Neural cell (in vitro differentiated cells): ENCODE measurements at regions not wholly inside any gene's neighbourhood (a gene's known extent, or its start where the extent isn't known, plus 50 kb on each side); places are given as distances from the start of the nearest gene placed in this dataset.

Experiments used
- EP300 ChIP-seq: fragments of 450-650 bp; conservative IDR thresholded peaks from 2 replicates; pipeline ENCODE4 v1.6.1; 2014; ENCODE audit warnings: antibody characterized with exemption, mild to moderate bottlenecking, moderate library complexity; ENCODE audit not compliant: poor library complexity, severe bottlenecking
- EZH2 ChIP-seq: fragments of 200-600, 300-800 bp; shearing (Covaris generic), sonication (generic); IDR thresholded peaks from 2 replicates; pipeline ENCODE4 v1.6.1; 2014; ENCODE audit warnings: antibody characterized with exemption, low read length, borderline replicate concordance, mild to moderate bottlenecking; ENCODE audit not compliant: insufficient read depth, poor library complexity, severe bottlenecking
- POLR2AphosphoS5 ChIP-seq: IDR thresholded peaks from 2 replicates; pipeline ENCODE4 v1.6.1; 2012

DNA sequence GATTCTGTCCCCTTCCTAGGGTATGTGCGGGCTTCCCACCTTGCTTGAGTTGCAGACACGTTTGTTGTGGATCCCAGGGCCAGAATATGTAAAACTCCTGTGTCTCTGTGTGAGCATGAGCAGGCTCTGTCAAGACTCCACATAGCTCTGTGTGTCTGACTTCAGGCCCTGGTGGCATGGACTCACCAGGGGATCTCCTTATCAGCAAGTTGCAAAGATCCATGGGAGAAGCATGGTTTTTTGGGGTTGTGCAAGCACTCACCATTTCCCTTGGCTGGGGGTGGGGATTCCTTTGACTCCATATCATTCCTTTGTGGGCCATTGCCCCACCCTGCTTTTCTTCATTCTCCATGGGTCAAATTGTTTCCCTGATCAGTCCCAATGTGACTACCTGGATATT, 205.6 kb downstream of the TUSC1 start:
- no peak for TF ChIP-seq EZH2
- no peak for TF ChIP-seq EP300
- TF ChIP-seq POLR2AphosphoS5: no peak
